LNCAP (cell line): ENCODE measurements at regions not wholly inside any gene's neighbourhood (a gene's known extent, or its start where the extent isn't known, plus 50 kb on each side); places are given as distances from the start of the nearest gene placed in this dataset.

ENCODE experiments used
- CTCF ChIP-seq: fragments of 450-650 bp; IDR thresholded peaks from 2 replicates; pipeline ENCODE4 v1.5.1; 2017; ENCODE audit warnings: mild to moderate bottlenecking

GRCh38 chr18:53946594-53946993 is 277.9 kb downstream of the MBD2 start:
- TF ChIP-seq CTCF: no peak

- TF ChIP-seq CTCF: no peak
Observed at GRCh38 chr18:53944721-53945120, 279.7 kb downstream of the MBD2 start.

GRCh38 chr18:53943326-53943860 is 281.1 kb downstream of the MBD2 start:
- no peak for TF ChIP-seq CTCF

- TF ChIP-seq CTCF: no peak
Observed at GRCh38 chr18:53941601-53942338, 282.7 kb downstream of the MBD2 start.

GRCh38 chr18:53937037-53937436 is 287.4 kb downstream of the MBD2 start:
- TF ChIP-seq CTCF: no peak

- no peak for TF ChIP-seq CTCF
Observed at GRCh38 chr18:53935803-53936202, 288.7 kb downstream of the MBD2 start.

- no peak for TF ChIP-seq CTCF
Observed at GRCh38 chr18:53935399-53935798, 289.1 kb downstream of the MBD2 start.
